Osteocyte (in vitro differentiated cells): ENCODE measurements at regions not wholly inside any gene's neighbourhood (a gene's known extent, or its start where the extent isn't known, plus 50 kb on each side); places are given as distances from the start of the nearest gene placed in this dataset.

Source experiments
- DNase-seq: peaks from one replicate; pipeline ENCODE4 v3.0.0; 2021; ENCODE audit warnings: mixed read lengths; ENCODE audit not compliant: unreplicated experiment; ENCODE audit errors: extremely low spot score
- H3K27ac Mint-ChIP-seq: one replicate; pipeline ENCODE4 v1.8.0; 2021; ENCODE audit warnings: mild to moderate bottlenecking, mixed read lengths; ENCODE audit not compliant: unreplicated experiment
- H3K27me3 Mint-ChIP-seq: one replicate; pipeline ENCODE4 v1.8.0; 2021; ENCODE audit warnings: mixed read lengths; ENCODE audit not compliant: unreplicated experiment
- H3K36me3 Mint-ChIP-seq: one replicate; pipeline ENCODE4 v1.8.0; 2021; ENCODE audit warnings: mixed read lengths; ENCODE audit not compliant: unreplicated experiment
- H3K4me1 Mint-ChIP-seq: one replicate; pipeline ENCODE4 v1.8.0; 2021; ENCODE audit warnings: mixed read lengths; ENCODE audit not compliant: unreplicated experiment
- H3K4me3 Mint-ChIP-seq: one replicate; pipeline ENCODE4 v1.8.0; 2021; ENCODE audit warnings: mild to moderate bottlenecking, moderate library complexity, mixed read lengths; ENCODE audit not compliant: unreplicated experiment
- H3K9me3 Mint-ChIP-seq: one replicate; pipeline ENCODE4 v1.8.0; 2021; ENCODE audit warnings: mixed read lengths; ENCODE audit not compliant: unreplicated experiment
- TF ChIP-seq, protein P1 (sequence below): fragments of 200-600 bp; sonication (generic); IDR thresholded peaks from 2 replicates; pipeline ENCODE4 v1.5.0; 2021; ENCODE audit warnings: antibody characterized with exemption, mild to moderate bottlenecking, moderate library complexity

DNA sequence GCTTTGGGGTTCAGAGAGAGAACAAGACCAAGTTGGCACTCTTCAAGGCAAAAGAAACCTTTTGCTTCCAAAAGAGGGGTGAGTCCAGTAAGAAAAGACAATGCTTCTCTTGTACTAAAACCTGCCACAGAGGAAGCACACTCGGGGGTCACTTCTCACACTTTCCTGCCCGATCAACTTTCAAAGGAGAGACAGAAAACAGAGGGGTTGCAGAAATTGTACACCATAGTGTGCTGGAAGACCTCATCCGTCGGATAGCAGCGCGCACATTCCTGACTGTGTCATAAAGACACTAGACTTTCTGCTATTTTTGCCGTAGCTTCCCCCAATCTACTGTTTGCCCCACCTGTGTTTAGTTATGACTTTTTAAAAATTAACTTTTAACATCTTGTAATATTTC lies 66.9 kb downstream of the OR2K2 start:
- no peak for DNase-seq

DNA sequence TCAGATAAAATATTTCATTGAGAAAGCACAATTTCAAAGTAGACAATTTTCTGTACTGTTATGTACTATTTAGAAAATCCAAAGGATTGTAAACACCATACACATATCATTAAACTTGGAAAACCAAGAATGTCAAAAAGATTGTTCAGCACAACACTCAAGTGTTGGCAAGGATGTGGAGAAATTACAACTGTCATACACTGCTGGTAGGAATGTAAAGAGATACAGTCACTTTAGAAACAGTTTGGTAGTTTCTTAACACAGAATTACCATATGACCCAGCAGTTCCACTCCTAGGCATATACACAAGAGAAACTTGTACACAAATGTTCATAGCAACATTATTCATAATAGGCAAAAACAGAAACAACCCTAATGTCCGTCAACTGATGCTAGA lies 71.2 kb downstream of the OR2K2 start:
- H3K27ac Mint-ChIP-seq: no peak overlapping the region
- no peak overlapping the region for H3K4me3 Mint-ChIP-seq
- DNase-seq: no peak
- H3K27me3 Mint-ChIP-seq: no peaks in the 10 kb centered on the region
- H3K9me3 Mint-ChIP-seq: no peaks in the 10 kb centered on the region
- peaks cover 2% of the 10 kb centered on the region for H3K4me1 Mint-ChIP-seq
- no peaks in the 10 kb centered on the region for H3K36me3 Mint-ChIP-seq
- TF ChIP-seq, protein P1, sequence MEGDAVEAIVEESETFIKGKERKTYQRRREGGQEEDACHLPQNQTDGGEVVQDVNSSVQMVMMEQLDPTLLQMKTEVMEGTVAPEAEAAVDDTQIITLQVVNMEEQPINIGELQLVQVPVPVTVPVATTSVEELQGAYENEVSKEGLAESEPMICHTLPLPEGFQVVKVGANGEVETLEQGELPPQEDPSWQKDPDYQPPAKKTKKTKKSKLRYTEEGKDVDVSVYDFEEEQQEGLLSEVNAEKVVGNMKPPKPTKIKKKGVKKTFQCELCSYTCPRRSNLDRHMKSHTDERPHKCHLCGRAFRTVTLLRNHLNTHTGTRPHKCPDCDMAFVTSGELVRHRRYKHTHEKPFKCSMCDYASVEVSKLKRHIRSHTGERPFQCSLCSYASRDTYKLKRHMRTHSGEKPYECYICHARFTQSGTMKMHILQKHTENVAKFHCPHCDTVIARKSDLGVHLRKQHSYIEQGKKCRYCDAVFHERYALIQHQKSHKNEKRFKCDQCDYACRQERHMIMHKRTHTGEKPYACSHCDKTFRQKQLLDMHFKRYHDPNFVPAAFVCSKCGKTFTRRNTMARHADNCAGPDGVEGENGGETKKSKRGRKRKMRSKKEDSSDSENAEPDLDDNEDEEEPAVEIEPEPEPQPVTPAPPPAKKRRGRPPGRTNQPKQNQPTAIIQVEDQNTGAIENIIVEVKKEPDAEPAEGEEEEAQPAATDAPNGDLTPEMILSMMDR: no peak

More for the DNA sequence above, 66.9 kb downstream of the OR2K2 start:
- peaks cover 3% of the 10 kb centered on the region for H3K36me3 Mint-ChIP-seq
- H3K4me1 Mint-ChIP-seq: no peaks in the 10 kb centered on the region
- no peak overlapping the region for H3K4me3 Mint-ChIP-seq
- no peak overlapping the region for H3K27ac Mint-ChIP-seq
- H3K27me3 Mint-ChIP-seq: no peaks in the 10 kb centered on the region
- peaks cover 13% of the 10 kb centered on the region for H3K9me3 Mint-ChIP-seq
- TF ChIP-seq, protein P1: no peak

DNA sequence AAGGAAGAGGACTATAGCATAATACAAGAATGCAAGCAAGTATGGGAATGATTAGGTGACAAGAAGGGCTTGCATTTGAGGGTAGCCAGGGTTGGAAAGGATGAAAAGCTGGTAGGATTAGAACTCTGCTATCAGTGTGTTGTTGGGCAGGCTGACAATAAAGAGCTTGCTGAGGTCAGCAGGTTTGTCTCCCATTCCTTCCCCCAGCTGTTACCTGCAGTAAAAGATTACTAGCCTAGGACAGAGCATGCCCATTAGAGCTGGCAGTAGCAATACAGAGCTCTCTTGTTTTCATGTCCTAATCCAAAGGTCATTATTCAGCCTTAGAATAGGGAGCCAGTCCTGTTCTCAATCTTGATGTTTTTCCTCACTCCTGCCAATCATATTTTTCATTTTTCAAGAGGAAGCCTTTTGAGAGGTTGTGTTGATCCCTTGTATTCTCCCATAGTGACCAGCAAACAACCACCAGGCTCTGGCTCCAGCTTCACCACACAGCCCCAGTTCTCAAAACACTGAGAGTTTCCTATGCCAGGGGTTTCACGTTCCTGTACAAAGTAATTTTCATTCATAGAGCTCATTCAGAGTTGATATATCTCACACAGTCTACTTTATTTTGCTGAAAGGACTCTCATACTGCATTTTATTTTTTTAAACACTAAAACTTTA lies 71.7 kb downstream of the OR2K2 start:
- DNase-seq: no peak
- TF ChIP-seq, protein P1: no peak
- no peaks in the 10 kb centered on the region for H3K27me3 Mint-ChIP-seq
- no peaks in the 10 kb centered on the region for H3K36me3 Mint-ChIP-seq
- peak overlapping the region; percentile 11 for H3K27ac Mint-ChIP-seq
- peaks cover 2% of the 10 kb centered on the region for H3K4me1 Mint-ChIP-seq
- H3K9me3 Mint-ChIP-seq: no peaks in the 10 kb centered on the region
- no peak overlapping the region for H3K4me3 Mint-ChIP-seq

DNA sequence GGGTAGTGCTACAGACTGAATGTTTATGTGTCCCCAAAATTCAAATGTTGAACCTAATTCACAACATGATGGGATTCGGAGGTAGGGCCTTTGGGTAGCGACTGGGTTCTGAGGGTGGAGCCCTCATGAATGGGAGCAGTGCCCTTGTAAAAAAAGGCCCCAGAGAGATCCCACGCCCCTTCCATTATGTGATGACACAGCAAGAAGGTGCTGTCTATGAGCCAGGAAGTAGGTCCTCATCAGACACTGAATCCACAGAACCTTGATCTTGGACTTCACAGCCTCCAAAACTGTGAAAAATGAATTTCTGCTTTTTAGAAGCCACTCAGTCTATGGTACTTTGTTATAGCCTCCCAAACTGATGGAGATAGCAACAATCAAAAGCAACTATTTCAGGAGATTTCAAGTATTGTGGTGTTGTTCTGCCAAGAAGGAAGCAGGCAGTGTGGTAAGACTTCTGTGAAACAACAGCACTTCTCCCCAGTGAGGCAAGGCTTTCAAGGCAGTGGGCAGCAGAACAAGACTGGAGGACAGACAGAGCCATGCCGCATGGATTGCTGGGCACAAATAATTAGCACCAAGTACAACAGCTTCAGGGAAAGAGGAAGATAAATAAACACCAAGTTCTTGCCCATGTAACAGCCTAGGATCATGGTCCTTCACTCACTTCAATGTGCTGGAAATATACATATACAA lies 76.1 kb downstream of the OR2K2 start:
- H3K4me3 Mint-ChIP-seq: no peak overlapping the region
- no peaks in the 10 kb centered on the region for H3K9me3 Mint-ChIP-seq
- H3K27me3 Mint-ChIP-seq: no peaks in the 10 kb centered on the region
- no peak overlapping the region for H3K27ac Mint-ChIP-seq
- no peak for DNase-seq
- no peaks in the 10 kb centered on the region for H3K36me3 Mint-ChIP-seq
- H3K4me1 Mint-ChIP-seq: peaks cover 10% of the 10 kb centered on the region
- TF ChIP-seq, protein P1: no peak
